GM11168 (cell line): ENCODE measurements at regions not wholly inside any gene's neighbourhood (a gene's known extent, or its start where the extent isn't known, plus 50 kb on each side); places are given as distances from the start of the nearest gene placed in this dataset.

ENCODE experiments used
- in situ Hi-C: fragments of 300-500 bp; cut with MboI; formaldehyde crosslinking; loops from one replicate; pipeline ENCODE4 v1.12.0; 2022; ENCODE audit warnings: low sequenced_read_pairs; ENCODE audit not compliant: unreplicated experiment

DNA sequence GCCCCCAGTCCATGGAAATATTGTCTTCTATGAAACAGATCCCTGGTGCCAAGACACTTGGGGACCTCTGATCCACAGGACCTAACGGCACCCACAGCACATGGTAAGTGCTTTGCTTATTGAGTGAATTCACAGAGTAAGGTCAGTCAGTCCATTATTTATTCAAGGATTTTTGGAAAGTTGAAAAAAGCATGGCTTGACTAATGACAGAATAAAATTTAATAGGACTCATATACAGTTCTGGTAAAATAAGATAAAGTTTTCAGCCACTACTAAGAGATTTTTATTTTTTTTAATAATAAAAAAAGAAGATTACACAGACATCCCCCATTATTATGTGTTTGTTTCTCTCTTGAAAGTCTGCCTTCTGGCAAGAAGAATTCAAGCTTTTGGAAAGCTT is 490.6 kb upstream of the HS3ST1 start:
- in situ Hi-C loops: no loop called here

- in situ Hi-C loops: no loop called here
Measured at GRCh38 chr4:11914406-11914805, 485.7 kb upstream of the HS3ST1 start.

DNA sequence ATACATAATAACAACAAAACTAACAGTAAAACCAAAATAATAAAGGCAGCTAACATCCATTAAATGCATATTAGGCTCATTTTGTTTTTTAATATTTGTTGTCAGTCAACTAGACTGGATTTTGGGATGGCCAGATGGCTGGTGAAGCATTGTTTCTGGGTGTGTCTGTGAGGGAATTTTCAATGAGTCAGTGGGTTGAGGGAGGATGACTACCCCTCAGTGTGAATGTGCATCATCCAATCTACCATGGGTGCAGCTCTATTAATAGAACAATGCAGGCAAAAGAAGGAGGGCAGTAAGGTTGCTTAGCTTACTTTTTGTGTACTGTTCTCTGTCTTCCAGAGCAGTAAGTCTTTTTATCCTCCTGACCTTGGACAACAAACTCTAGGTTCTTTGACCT is 484.2 kb upstream of the HS3ST1 start:
- in situ Hi-C loops: no loop called here

GRCh38 chr4:11910812-11911211 is 482.1 kb upstream of the HS3ST1 start:
- in situ Hi-C loops: no loop called here

DNA sequence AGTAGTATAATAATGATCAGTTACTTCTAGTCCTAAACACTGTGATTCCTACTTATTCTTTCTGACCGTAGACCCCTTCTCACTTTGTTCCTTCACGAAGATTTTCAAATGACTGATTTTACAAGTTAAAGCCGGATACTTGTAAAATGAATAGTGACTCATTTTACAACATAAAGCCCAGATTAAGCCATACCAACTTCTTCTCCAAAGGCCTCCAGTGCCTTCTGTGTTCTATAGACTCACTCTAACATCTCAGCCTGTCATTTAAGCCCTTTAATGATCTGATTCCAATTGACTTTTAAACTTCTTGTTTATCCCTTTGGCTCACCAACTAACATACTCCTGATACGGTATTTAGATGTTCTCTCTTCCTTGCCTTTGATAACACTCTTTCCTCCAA is 480.0 kb upstream of the HS3ST1 start:
- in situ Hi-C loops: no loop called here

DNA sequence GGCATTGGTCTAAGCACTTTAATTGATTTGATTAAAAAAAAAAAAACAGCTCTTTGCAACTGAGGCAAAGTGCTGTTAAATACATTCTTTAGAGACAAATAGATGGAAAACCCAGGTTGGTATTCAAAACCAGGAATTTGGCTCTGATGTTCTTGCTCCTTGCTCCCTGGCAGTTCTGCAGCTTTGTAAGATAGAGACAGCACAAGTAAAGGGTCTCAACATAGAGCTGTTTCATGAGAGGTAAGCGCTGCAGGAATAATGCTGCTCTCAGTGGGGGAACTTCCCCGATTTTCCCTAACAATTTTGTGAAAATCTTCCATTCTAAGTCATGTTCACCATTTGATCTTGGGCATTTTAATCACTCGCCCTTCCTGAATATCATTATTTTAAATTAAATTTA is 479.5 kb upstream of the HS3ST1 start:
- in situ Hi-C loops: no loop called here

- in situ Hi-C loops: no loop called here
Measured at GRCh38 chr4:11904846-11905739, 476.4 kb upstream of the HS3ST1 start.

DNA sequence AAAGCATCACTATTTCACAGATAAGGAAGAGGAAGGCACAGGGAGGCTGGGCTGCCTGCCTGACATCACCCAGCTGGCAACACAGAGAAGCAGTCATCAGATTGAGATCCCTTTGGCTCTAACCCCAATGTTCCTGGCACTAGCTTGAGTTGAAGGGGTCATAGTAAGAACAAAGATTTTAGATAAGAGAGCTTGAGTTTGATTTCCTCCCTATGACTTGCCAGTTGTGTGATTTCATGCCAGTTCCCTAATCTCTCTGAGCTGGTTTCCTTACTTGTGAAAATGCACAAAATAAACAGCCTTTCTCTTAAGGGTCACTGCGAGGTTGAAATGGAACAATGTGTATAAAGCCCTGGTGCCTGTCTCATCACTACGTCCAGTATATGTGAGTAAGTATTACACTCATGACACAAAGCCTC is 475.4 kb upstream of the HS3ST1 start:
- in situ Hi-C loops: no loop called here

- in situ Hi-C loops: no loop called here
Measured at GRCh38 chr4:11901089-11901488, 472.4 kb upstream of the HS3ST1 start.

GRCh38 chr4:11900359-11900758 is 471.7 kb upstream of the HS3ST1 start:
- in situ Hi-C loops: no loop called here

DNA sequence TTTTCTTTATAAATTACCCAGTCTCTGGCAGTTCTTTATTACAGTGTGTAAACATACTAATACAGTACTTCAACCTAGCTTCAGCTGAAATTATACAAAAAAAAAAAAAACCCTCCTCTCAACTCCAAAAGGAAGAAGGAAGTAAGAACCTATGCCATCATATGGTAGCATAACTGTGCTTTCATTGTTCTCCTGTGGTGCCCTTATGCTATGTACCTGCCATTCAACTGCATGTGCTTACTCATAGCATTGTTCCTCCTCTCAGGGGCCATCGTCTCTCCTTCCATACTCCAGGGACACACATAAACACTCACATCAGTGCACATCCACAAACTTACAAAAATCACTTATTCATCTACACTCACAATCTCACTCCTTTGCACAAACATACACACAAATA is 470.1 kb upstream of the HS3ST1 start:
- in situ Hi-C loops: no loop called here

GRCh38 chr4:11895766-11896165 is 467.1 kb upstream of the HS3ST1 start:
- in situ Hi-C loops: no loop called here

GRCh38 chr4:11894977-11895376 is 466.3 kb upstream of the HS3ST1 start:
- in situ Hi-C loops: no loop called here

DNA sequence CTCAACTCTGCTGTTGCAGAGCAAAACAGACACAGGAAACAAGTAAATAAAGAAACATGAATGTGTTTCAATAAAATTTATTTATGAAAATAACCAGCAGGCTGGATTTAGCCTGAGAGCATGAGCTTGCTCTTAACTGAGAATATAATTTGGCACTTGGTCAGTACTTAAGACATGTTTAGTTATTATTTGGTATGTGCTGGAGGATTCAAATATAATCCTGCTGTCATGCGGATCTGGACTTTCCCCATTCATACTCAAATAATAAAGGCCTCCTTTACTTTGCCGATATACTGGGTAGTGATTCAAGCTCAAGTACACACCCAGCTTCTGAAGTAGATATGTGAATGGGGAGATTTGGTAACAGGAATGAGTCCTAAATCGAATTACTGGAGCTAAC is 465.5 kb upstream of the HS3ST1 start:
- in situ Hi-C loops: no loop called here

GRCh38 chr4:11889099-11889498 is 460.4 kb upstream of the HS3ST1 start:
- in situ Hi-C loops: no loop called here

DNA sequence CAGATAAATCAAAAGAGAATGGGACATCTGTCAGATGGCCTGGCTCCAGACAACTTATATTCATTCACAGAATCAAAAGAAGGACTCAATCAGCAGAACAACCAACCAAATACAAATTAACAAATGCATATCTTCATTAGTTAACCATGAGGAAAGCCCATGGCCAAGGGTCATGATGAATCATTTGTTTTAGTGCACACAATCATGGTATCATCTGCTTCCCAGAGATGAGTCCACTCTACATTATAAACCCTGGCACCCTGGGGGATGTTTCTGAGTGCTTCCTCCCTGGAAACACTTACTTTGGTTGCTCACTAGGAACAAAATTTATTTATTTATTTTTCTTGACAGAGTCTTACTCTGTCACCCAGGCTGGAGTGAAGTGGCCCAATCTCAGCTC is 453.3 kb upstream of the HS3ST1 start:
- in situ Hi-C loops: no loop called here

DNA sequence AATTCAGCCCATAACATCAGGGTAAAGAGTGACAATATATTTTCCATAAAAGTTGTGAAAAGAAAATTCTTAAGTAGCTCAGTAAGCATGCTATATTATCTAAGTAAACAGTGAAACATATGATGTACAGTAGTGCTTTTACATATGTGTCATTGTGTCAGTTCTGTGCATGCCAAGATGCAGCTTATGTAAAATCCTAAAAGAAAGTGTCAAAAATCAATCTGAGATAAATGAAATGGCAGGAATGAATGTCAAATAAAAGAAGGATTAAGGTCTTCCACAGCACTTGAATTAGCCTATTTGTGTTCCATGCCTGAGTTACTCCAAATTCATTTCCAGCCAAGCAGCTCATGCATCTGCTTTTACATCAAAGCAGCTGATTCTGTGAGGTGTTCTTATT is 452.7 kb upstream of the HS3ST1 start:
- in situ Hi-C loops: no loop called here

- in situ Hi-C loops: no loop called here
Measured at GRCh38 chr4:11878241-11878640, 449.5 kb upstream of the HS3ST1 start.

- in situ Hi-C loops: no loop called here
Measured at GRCh38 chr4:11876104-11876503, 447.4 kb upstream of the HS3ST1 start.

GRCh38 chr4:11869191-11869870 is 440.6 kb upstream of the HS3ST1 start:
- in situ Hi-C loops: no loop called here

DNA sequence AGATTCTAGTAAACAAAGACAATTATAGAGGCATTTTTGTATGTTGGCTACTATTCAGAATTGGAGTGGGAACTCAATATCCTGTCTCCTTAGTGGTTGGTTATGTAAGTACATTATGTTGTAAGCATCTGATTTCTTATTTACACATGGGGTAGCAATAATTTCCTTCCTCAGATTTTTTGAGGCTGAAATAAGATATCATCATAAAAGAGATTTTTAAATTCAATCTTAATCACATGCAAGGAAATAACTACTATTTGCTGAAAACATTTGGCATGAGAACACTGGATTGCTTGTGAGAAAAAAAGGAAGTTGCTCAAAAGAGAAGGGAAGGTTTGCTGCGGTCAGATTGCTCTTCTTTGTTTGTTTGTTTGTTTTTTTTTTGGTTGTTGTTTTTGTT is 437.7 kb upstream of the HS3ST1 start:
- in situ Hi-C loops: no loop called here

GRCh38 chr4:11860996-11861395 is 432.3 kb upstream of the HS3ST1 start:
- in situ Hi-C loops: no loop called here
